GM12873 (cell line): ENCODE measurements at regions not wholly inside any gene's neighbourhood (a gene's known extent, or its start where the extent isn't known, plus 50 kb on each side); places are given as distances from the start of the nearest gene placed in this dataset.

Experiments used
- CTCF ChIP-seq: IDR thresholded peaks from 2 replicates; pipeline ENCODE4 v1.5.1; 2012; ENCODE audit warnings: low read depth, mild to moderate bottlenecking, moderate library complexity, low read length, control low read depth; ENCODE audit not compliant: insufficient read depth; ENCODE audit errors: missing control alignments

DNA sequence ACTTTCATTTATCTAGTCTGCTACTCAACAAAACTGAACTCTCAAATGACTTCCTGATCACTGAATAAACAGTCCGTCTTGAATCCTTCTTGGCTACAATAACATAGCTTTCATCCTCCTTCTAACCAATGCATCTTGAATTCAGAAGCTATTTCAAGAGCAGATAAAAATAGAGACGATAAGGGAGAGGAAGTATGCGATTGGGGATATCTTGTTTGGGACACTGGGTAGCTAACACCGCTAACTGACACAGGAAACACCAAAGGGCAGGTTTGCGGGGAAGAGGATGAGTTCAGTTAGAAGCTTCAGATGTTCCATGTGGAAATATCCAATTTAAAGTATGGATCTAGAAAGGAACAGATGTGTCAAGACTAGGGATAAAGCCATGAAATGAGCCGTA lies 102.5 kb downstream of the SLC41A2 start:
- no peak for TF ChIP-seq CTCF

DNA sequence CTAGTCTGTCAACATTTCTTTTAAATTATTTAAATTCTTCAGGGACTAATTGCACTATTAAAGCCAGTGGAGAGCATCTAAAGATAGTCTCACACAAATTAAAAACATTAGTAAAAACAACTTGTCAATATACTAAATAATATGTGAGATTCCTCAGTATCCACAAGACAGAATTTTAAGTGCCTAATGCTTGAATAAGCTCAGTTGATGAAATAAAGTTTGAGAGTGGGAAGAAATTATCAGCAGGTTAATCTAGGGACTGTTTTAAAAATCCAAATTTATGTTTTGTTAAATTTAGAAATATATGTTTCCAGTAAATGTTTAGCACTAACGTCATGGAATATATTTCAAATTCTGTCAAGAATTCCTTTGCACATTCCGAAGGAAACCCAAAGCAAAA lies 105.2 kb downstream of the SLC41A2 start:
- no peak for TF ChIP-seq CTCF

- no peak for TF ChIP-seq CTCF
Measured at GRCh38 chr12:104852102-104852501, 106.0 kb downstream of the SLC41A2 start.

DNA sequence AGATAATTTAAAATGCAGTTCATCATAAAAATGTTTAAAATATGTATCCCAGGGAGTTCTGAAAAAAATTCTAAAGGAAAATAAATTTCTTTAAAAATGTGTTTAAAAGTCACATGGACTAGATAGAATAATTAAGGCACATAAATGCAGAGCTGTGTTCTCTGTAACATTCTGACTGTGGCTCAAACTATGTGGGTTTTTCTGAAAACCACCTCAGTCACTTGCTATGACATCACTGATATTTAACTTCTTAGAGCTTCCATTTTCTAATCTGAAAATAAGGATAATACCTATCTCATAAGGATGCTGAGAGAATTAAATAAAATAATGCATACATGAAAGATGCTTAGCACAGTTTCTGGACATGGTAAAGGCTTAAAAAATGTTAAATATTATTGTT lies 107.3 kb downstream of the SLC41A2 start:
- no peak for TF ChIP-seq CTCF

DNA sequence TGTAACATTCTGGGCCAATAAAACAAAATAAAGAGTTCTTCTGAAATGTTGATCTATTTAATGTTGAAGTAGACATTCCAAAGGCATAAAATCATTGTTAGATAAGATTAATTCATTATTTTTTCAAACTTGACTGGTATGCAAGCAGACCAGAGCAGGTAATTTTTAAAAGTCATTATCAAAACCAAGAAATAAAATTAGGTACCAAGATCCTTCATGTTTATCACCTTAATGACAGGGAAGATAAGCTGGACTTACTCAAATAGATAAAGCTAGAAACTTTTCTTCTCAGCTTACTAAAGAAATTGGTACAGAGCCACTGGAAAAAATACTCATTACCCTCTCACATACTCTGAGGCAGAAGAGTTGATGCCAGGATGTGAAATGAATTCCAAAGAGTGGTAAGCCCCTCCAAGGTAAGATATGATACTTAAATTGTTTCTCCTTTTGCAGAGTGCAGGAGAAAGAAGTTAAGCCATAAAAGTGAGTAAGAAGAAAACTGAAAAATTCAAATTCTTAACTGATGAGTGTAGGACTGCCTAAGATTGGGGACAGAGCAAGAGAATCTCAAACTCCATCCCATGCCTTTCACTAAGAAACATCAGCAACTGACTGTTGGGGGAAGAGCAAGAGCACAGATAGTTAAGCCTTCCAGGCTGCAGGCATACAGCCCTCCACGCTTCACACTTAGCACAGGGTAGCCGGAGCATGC lies 111.9 kb downstream of the SLC41A2 start:
- TF ChIP-seq CTCF, result no peak

- TF ChIP-seq CTCF, result no peak
Measured at GRCh38 chr12:104844123-104844522, 114.0 kb downstream of the SLC41A2 start.

- no peak for TF ChIP-seq CTCF
Measured at GRCh38 chr12:104840262-104840661, 117.8 kb downstream of the SLC41A2 start.
